Endothelial cell of umbilical vein (primary cell): ENCODE measurements at regions not wholly inside any gene's neighbourhood (a gene's known extent, or its start where the extent isn't known, plus 50 kb on each side); places are given as distances from the start of the nearest gene placed in this dataset.

ENCODE experiments used
- EZH2 ChIP-seq: IDR thresholded peaks from 2 replicates; pipeline ENCODE4 v1.6.1; 2012; ENCODE audit warnings: borderline replicate concordance, low read depth, mild to moderate bottlenecking, moderate library complexity, low read length, inconsistent platforms; ENCODE audit not compliant: severe bottlenecking
- FOS ChIP-seq: IDR thresholded peaks from 2 replicates; pipeline ENCODE4 v1.6.1; 2011; ENCODE audit warnings: mild to moderate bottlenecking, low read length, moderate library complexity, borderline replicate concordance; ENCODE audit not compliant: insufficient read depth
- JUN ChIP-seq: IDR thresholded peaks from 2 replicates; pipeline ENCODE4 v1.6.1; 2011; ENCODE audit warnings: borderline replicate concordance, low read depth; ENCODE audit not compliant: insufficient read length, insufficient read depth
- MAX ChIP-seq: IDR thresholded peaks from 2 replicates; pipeline ENCODE4 v1.6.1; 2011; ENCODE audit not compliant: insufficient read depth, insufficient read length
- MYC ChIP-seq: IDR thresholded peaks from one replicate; pipeline ENCODE4 v1.6.1; 2011; ENCODE audit warnings: mild to moderate bottlenecking, low read depth, low read length
- POLR2A ChIP-seq: IDR thresholded peaks from 2 replicates; pipeline ENCODE4 v1.6.1; 2012; ENCODE audit warnings: low read depth, mild to moderate bottlenecking, control low read depth, low read length
- POLR2AphosphoS5 ChIP-seq: IDR thresholded peaks from 2 replicates; pipeline ENCODE4 v1.6.1; 2012; ENCODE audit warnings: low read depth, mild to moderate bottlenecking, control low read depth, low read length, moderate library complexity; ENCODE audit not compliant: insufficient read depth
- TF ChIP-seq, protein P1 (sequence below), 2 donors: IDR thresholded peaks; 1 replicate in 1 of 2; 2 replicates in 1 of 2; pipeline ENCODE4 v1.5.1; 2011; ENCODE audit warnings: low read length in 2 of 2, mild to moderate bottlenecking in 2 of 2, moderate library complexity in 2 of 2, control low read depth in 1 of 2, inconsistent platforms in 1 of 2, low read depth in 1 of 2; ENCODE audit not compliant: insufficient read depth in 1 of 2; ENCODE audit errors: extremely low read depth in 1 of 2

GRCh38 chr2:120439067-120439368 is 93.1 kb downstream of the INHBB start:
- TF ChIP-seq, protein P1, sequence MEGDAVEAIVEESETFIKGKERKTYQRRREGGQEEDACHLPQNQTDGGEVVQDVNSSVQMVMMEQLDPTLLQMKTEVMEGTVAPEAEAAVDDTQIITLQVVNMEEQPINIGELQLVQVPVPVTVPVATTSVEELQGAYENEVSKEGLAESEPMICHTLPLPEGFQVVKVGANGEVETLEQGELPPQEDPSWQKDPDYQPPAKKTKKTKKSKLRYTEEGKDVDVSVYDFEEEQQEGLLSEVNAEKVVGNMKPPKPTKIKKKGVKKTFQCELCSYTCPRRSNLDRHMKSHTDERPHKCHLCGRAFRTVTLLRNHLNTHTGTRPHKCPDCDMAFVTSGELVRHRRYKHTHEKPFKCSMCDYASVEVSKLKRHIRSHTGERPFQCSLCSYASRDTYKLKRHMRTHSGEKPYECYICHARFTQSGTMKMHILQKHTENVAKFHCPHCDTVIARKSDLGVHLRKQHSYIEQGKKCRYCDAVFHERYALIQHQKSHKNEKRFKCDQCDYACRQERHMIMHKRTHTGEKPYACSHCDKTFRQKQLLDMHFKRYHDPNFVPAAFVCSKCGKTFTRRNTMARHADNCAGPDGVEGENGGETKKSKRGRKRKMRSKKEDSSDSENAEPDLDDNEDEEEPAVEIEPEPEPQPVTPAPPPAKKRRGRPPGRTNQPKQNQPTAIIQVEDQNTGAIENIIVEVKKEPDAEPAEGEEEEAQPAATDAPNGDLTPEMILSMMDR (IDR thresholded peaks at IDR 0.05; ENCODE audit: extremely low read depth in 1 of 2, insufficient read depth in 1 of 2, low read depth in 1 of 2, low read length in 2 of 2) = no peak
- no peak for TF ChIP-seq POLR2AphosphoS5
- no peak for TF ChIP-seq JUN
- no peak for TF ChIP-seq EZH2
- TF ChIP-seq MYC = no peak
- TF ChIP-seq FOS = no peak
- no peak for TF ChIP-seq MAX
- TF ChIP-seq POLR2A = no peak
